HFFc6 (cell line): ENCODE measurements at regions not wholly inside any gene's neighbourhood (a gene's known extent, or its start where the extent isn't known, plus 50 kb on each side); places are given as distances from the start of the nearest gene placed in this dataset.

Experiments used
- DNase-seq: peaks from one replicate; pipeline ENCODE4 v3.0.0-alpha.2; 2018
- H3K27ac Mint-ChIP-seq: 2 replicates; pipeline ENCODE4 v1.8.0; 2020; ENCODE audit warnings: mild to moderate bottlenecking, mixed read lengths
- H3K27me3 Mint-ChIP-seq: 2 replicates; pipeline ENCODE4 v1.8.0; 2021; ENCODE audit warnings: mild to moderate bottlenecking, moderate library complexity, mixed read lengths; ENCODE audit not compliant: insufficient read depth
- H3K36me3 Mint-ChIP-seq: 2 replicates; pipeline ENCODE4 v1.8.0; 2021; ENCODE audit warnings: low read depth, mixed read lengths
- H3K4me1 Mint-ChIP-seq: 2 replicates; pipeline ENCODE4 v1.8.0; 2020; ENCODE audit warnings: low read depth, mixed read lengths
- H3K4me3 Mint-ChIP-seq: 2 replicates; pipeline ENCODE4 v1.8.0; 2020; ENCODE audit warnings: mild to moderate bottlenecking, moderate library complexity, mixed read lengths
- H3K9me3 Mint-ChIP-seq: 2 replicates; pipeline ENCODE4 v1.8.0; 2020; ENCODE audit warnings: mild to moderate bottlenecking, mixed read lengths
- TF ChIP-seq, protein P1 (sequence below): fragments of 200-600 bp; sonication (generic); IDR thresholded peaks from 2 replicates; pipeline ENCODE4 v1.5.0; 2021; ENCODE audit warnings: antibody characterized with exemption, mild to moderate bottlenecking

DNA sequence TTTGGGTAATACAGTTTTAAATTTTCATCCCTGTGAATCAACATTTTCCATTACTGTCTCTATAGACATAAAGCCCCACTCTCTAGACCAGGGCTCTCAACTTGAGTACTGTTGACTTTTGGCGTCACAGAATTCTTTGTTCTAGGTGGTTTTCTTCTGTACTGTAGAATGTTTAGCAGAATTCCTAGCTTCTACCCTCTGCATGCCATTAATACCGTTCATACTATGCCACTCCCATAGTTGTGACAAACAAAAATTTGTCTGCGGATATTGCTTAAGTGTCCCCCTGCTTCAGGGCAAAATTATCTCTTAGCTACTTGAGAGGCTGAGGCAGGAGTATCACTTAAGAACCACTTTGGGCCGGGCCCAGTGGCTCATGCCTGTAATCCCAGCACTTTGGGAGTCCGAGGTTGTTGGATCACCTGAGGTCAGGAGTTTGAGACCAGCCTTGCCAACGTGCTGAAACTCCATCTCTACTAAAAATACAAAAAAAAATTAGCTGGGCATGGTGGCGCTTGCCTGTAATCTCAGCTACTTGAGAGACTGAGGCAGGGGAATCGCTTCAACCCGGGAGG, 57.3 kb upstream of the NRG3 start:
- TF ChIP-seq, protein P1, sequence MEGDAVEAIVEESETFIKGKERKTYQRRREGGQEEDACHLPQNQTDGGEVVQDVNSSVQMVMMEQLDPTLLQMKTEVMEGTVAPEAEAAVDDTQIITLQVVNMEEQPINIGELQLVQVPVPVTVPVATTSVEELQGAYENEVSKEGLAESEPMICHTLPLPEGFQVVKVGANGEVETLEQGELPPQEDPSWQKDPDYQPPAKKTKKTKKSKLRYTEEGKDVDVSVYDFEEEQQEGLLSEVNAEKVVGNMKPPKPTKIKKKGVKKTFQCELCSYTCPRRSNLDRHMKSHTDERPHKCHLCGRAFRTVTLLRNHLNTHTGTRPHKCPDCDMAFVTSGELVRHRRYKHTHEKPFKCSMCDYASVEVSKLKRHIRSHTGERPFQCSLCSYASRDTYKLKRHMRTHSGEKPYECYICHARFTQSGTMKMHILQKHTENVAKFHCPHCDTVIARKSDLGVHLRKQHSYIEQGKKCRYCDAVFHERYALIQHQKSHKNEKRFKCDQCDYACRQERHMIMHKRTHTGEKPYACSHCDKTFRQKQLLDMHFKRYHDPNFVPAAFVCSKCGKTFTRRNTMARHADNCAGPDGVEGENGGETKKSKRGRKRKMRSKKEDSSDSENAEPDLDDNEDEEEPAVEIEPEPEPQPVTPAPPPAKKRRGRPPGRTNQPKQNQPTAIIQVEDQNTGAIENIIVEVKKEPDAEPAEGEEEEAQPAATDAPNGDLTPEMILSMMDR: no peak
- no peaks in the 10 kb centered on the region for H3K4me1 Mint-ChIP-seq
- H3K27ac Mint-ChIP-seq: no peak overlapping the region
- no peaks in the 10 kb centered on the region for H3K36me3 Mint-ChIP-seq
- H3K27me3 Mint-ChIP-seq: no peaks in the 10 kb centered on the region
- H3K4me3 Mint-ChIP-seq: no peak overlapping the region
- no peak for DNase-seq
- H3K9me3 Mint-ChIP-seq: peaks cover 32% of the 10 kb centered on the region

- Mint-ChIP-seq H3K9me3 (peaks cover 41% of the 10 kb centered on the region), H3K4me1 (no peaks in the 10 kb centered on the region), H3K27ac (no peak overlapping the region), H3K4me3 (no peak overlapping the region), H3K36me3 (no peaks in the 10 kb centered on the region), H3K27me3 (no peaks in the 10 kb centered on the region)
- TF ChIP-seq, protein P1: no peak
- no peak for DNase-seq
These were observed 54.6 kb upstream of the NRG3 start for GRCh38 chr10:81820418-81820817.
